ENCODE measurements at regions not wholly inside any gene's neighbourhood (a gene's known extent, or its start where the extent isn't known, plus 50 kb on each side); places are given as distances from the start of the nearest gene placed in this dataset.

DNA sequence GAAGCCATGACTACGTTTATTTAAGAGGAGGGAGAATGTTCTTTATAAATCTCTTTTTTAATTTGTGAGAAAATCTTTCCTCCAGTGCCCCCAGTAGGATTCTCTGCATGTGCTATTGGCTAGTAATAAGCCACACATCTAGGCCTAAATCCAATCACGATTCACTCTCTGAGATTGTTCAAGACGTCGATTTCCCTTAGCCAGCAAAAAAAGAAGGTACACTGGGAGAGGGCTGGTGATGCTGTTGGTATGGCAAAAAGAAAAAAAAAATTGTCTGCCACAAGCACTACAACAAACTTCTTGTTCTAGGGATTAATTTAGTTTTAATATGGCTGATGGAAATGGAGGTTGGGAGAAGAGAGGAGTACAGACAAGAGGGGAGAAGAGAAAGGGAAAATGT lies 130.5 kb upstream of the MROH9 start:
- Histone ChIP-seq H3K9ac (ENCODE audit: low read length) (no peak overlapping the region), H3K27ac (ENCODE audit: low read length) (no peak overlapping the region), H3K27me3 (ENCODE audit: insufficient read depth, low read depth, low read length) (no peaks in the 10 kb centered on the region), H3K4me3 (ENCODE audit: low read length) (no peak overlapping the region), H3K9me3 (ENCODE audit: low read length) (no peaks in the 10 kb centered on the region), H3K36me3 (ENCODE audit: insufficient read depth, low read length) (no peaks in the 10 kb centered on the region), H3K79me2 (replicated peaks; ENCODE audit: insufficient read depth, low read length) (no peaks in the 10 kb centered on the region), H3K4me2 (ENCODE audit: low read length) (no peak overlapping the region), H3K9me2 (ENCODE audit: insufficient read depth, low read length) (no peaks in the 10 kb centered on the region), H2AFZ (ENCODE audit: low read depth, low read length) (no peak overlapping the region), H4K20me1 (ENCODE audit: insufficient read depth) (no peaks in the 10 kb centered on the region), H3F3A (ENCODE audit: insufficient read depth, low read length, poor library complexity, severe bottlenecking) (no peaks in the 10 kb centered on the region)
- no peak for TF ChIP-seq TAF1 (IDR thresholded peaks at IDR 0.05; ENCODE audit: low read depth)
- TF ChIP-seq, protein P1, sequence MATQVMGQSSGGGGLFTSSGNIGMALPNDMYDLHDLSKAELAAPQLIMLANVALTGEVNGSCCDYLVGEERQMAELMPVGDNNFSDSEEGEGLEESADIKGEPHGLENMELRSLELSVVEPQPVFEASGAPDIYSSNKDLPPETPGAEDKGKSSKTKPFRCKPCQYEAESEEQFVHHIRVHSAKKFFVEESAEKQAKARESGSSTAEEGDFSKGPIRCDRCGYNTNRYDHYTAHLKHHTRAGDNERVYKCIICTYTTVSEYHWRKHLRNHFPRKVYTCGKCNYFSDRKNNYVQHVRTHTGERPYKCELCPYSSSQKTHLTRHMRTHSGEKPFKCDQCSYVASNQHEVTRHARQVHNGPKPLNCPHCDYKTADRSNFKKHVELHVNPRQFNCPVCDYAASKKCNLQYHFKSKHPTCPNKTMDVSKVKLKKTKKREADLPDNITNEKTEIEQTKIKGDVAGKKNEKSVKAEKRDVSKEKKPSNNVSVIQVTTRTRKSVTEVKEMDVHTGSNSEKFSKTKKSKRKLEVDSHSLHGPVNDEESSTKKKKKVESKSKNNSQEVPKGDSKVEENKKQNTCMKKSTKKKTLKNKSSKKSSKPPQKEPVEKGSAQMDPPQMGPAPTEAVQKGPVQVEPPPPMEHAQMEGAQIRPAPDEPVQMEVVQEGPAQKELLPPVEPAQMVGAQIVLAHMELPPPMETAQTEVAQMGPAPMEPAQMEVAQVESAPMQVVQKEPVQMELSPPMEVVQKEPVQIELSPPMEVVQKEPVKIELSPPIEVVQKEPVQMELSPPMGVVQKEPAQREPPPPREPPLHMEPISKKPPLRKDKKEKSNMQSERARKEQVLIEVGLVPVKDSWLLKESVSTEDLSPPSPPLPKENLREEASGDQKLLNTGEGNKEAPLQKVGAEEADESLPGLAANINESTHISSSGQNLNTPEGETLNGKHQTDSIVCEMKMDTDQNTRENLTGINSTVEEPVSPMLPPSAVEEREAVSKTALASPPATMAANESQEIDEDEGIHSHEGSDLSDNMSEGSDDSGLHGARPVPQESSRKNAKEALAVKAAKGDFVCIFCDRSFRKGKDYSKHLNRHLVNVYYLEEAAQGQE (IDR thresholded peaks at IDR 0.05; ENCODE audit: borderline replicate concordance), result no peak
- no peak for TF ChIP-seq EP300 (conservative IDR thresholded peaks at IDR 0.05; ENCODE audit: poor library complexity, severe bottlenecking)
- TF ChIP-seq POLR2AphosphoS5 (IDR thresholded peaks at IDR 0.05), result no peak
- no peak for TF ChIP-seq MXI1 (conservative IDR thresholded peaks at IDR 0.05; ENCODE audit: poor library complexity, severe bottlenecking)
- TF ChIP-seq EZH2 (IDR thresholded peaks at IDR 0.05; ENCODE audit: borderline replicate concordance, insufficient read depth, low read length, poor library complexity, severe bottlenecking), result no peak
- no peak for TF ChIP-seq RAD21 (conservative IDR thresholded peaks at IDR 0.05)
- TF ChIP-seq, protein P2, sequence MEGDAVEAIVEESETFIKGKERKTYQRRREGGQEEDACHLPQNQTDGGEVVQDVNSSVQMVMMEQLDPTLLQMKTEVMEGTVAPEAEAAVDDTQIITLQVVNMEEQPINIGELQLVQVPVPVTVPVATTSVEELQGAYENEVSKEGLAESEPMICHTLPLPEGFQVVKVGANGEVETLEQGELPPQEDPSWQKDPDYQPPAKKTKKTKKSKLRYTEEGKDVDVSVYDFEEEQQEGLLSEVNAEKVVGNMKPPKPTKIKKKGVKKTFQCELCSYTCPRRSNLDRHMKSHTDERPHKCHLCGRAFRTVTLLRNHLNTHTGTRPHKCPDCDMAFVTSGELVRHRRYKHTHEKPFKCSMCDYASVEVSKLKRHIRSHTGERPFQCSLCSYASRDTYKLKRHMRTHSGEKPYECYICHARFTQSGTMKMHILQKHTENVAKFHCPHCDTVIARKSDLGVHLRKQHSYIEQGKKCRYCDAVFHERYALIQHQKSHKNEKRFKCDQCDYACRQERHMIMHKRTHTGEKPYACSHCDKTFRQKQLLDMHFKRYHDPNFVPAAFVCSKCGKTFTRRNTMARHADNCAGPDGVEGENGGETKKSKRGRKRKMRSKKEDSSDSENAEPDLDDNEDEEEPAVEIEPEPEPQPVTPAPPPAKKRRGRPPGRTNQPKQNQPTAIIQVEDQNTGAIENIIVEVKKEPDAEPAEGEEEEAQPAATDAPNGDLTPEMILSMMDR (IDR thresholded peaks at IDR 0.05; ENCODE audit: poor library complexity, severe bottlenecking), result no peak
- no peak for TF ChIP-seq SMC3 (conservative IDR thresholded peaks at IDR 0.05; ENCODE audit: poor library complexity)

DNA sequence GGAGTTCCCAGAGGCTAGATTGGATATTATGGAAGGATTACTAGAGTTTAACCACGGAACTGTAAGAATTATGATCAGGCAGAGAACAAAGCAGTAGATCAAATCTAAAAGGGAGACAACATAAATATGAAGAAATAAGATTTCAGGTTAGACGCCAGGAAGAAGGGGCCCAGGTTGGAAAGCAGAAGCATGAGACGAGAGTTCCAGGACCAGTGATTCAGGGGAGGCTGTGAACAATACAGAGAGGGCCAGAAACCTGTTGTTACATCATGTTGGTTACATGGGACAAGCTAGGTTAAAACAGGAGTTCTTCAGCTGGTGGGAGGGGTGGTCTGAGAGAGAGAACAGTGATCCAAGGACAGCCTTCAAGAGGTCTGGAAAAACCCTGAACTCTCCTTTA lies 128.4 kb upstream of the MROH9 start:
- no peak for TF ChIP-seq EZH2 (IDR thresholded peaks at IDR 0.05; ENCODE audit: borderline replicate concordance, insufficient read depth, low read length, poor library complexity, severe bottlenecking)
- TF ChIP-seq TAF1 (IDR thresholded peaks at IDR 0.05; ENCODE audit: low read depth), result no peak
- no peak for TF ChIP-seq RAD21 (conservative IDR thresholded peaks at IDR 0.05)
- TF ChIP-seq, protein P2 (IDR thresholded peaks at IDR 0.05; ENCODE audit: poor library complexity, severe bottlenecking), result no peak
- TF ChIP-seq SMC3 (conservative IDR thresholded peaks at IDR 0.05; ENCODE audit: poor library complexity), result no peak
- H3K9me3 ChIP-seq (ENCODE audit: low read length), result no peaks in the 10 kb centered on the region
- no peaks in the 10 kb centered on the region for H3K27me3 ChIP-seq (ENCODE audit: insufficient read depth, low read depth, low read length)
- no peaks in the 10 kb centered on the region for H4K20me1 ChIP-seq (ENCODE audit: insufficient read depth)
- H3K4me2 ChIP-seq (ENCODE audit: low read length), result no peak overlapping the region
- H3K4me3 ChIP-seq (ENCODE audit: low read length), result no peak overlapping the region
- no peaks in the 10 kb centered on the region for H3K79me2 ChIP-seq (replicated peaks; ENCODE audit: insufficient read depth, low read length)
- H3K36me3 ChIP-seq (ENCODE audit: insufficient read depth, low read length), result no peaks in the 10 kb centered on the region
- no peak overlapping the region for H3K27ac ChIP-seq (ENCODE audit: low read length)
- H2AFZ ChIP-seq (ENCODE audit: low read depth, low read length), result no peak overlapping the region
- H3F3A ChIP-seq (ENCODE audit: insufficient read depth, low read length, poor library complexity, severe bottlenecking), result no peaks in the 10 kb centered on the region
- H3K9ac ChIP-seq (ENCODE audit: low read length), result no peak overlapping the region
- H3K9me2 ChIP-seq (ENCODE audit: insufficient read depth, low read length), result no peaks in the 10 kb centered on the region

Measured in neural cell (in vitro differentiated cells).